ENCODE measurements at regions not wholly inside any gene's neighbourhood (a gene's known extent, or its start where the extent isn't known, plus 50 kb on each side); places are given as distances from the start of the nearest gene placed in this dataset.

- Histone ChIP-seq H3K9me3 (ENCODE audit: control insufficient read depth in 4 of 4, low read length in 3 of 4) (no peaks in the 10 kb centered on the region), H3K27me3 (ENCODE audit: control insufficient read depth in 4 of 4, insufficient read depth in 4 of 4, low read length in 3 of 4) (no peaks in the 10 kb centered on the region), H3K9ac (ENCODE audit: low read depth in 1 of 2, low read length in 2 of 2) (no peak overlapping the region), H3K27ac (ENCODE audit: low read depth in 1 of 2, low read length in 2 of 2) (no peak overlapping the region), H3K36me3 (ENCODE audit: control insufficient read depth in 4 of 4, insufficient read depth in 3 of 4, low read depth in 1 of 4, low read length in 3 of 4) (no peaks in the 10 kb centered on the region), H3K4me3 (ENCODE audit: low read depth in 1 of 3, low read length in 3 of 3) (no peak overlapping the region), H3K4me1 (ENCODE audit: control insufficient read depth in 4 of 4, insufficient read depth in 4 of 4, low read length in 3 of 4) (no peaks in the 10 kb centered on the region)
- WGBS, result 75% methylated on average over 1 of the region's 1 CpG
- DNase-seq (ENCODE audit: low spot score), result no peak
- TF ChIP-seq FOXA1 (IDR thresholded peaks at IDR 0.05) (no peak), MAX (IDR thresholded peaks at IDR 0.05) (no peak), HNF4A (conservative IDR thresholded peaks at IDR 0.05) (no peak), YY1 (IDR thresholded peaks at IDR 0.05) (no peak)
- TF ChIP-seq, protein P1, sequence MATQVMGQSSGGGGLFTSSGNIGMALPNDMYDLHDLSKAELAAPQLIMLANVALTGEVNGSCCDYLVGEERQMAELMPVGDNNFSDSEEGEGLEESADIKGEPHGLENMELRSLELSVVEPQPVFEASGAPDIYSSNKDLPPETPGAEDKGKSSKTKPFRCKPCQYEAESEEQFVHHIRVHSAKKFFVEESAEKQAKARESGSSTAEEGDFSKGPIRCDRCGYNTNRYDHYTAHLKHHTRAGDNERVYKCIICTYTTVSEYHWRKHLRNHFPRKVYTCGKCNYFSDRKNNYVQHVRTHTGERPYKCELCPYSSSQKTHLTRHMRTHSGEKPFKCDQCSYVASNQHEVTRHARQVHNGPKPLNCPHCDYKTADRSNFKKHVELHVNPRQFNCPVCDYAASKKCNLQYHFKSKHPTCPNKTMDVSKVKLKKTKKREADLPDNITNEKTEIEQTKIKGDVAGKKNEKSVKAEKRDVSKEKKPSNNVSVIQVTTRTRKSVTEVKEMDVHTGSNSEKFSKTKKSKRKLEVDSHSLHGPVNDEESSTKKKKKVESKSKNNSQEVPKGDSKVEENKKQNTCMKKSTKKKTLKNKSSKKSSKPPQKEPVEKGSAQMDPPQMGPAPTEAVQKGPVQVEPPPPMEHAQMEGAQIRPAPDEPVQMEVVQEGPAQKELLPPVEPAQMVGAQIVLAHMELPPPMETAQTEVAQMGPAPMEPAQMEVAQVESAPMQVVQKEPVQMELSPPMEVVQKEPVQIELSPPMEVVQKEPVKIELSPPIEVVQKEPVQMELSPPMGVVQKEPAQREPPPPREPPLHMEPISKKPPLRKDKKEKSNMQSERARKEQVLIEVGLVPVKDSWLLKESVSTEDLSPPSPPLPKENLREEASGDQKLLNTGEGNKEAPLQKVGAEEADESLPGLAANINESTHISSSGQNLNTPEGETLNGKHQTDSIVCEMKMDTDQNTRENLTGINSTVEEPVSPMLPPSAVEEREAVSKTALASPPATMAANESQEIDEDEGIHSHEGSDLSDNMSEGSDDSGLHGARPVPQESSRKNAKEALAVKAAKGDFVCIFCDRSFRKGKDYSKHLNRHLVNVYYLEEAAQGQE (IDR thresholded peaks at IDR 0.05), result no peak
- TF ChIP-seq, protein P2, sequence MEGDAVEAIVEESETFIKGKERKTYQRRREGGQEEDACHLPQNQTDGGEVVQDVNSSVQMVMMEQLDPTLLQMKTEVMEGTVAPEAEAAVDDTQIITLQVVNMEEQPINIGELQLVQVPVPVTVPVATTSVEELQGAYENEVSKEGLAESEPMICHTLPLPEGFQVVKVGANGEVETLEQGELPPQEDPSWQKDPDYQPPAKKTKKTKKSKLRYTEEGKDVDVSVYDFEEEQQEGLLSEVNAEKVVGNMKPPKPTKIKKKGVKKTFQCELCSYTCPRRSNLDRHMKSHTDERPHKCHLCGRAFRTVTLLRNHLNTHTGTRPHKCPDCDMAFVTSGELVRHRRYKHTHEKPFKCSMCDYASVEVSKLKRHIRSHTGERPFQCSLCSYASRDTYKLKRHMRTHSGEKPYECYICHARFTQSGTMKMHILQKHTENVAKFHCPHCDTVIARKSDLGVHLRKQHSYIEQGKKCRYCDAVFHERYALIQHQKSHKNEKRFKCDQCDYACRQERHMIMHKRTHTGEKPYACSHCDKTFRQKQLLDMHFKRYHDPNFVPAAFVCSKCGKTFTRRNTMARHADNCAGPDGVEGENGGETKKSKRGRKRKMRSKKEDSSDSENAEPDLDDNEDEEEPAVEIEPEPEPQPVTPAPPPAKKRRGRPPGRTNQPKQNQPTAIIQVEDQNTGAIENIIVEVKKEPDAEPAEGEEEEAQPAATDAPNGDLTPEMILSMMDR (IDR thresholded peaks at IDR 0.05; ENCODE audit: low read depth, low read length, missing input control), result no peak
Measured at GRCh38 chr16:60328152-60328551, 1594.0 kb upstream of the GOT2 start.

- WGBS, result 75% methylated on average over 2 of the region's 2 CpGs
- H3K36me3 ChIP-seq (ENCODE audit: control insufficient read depth in 4 of 4, insufficient read depth in 3 of 4, low read depth in 1 of 4, low read length in 3 of 4), result no peaks in the 10 kb centered on the region
- H3K4me3 ChIP-seq (ENCODE audit: low read depth in 1 of 3, low read length in 3 of 3), result no peak overlapping the region
Measured at GRCh38 chr16:60318486-60318885, 1584.4 kb upstream of the GOT2 start.

More at GRCh38 chr16:60318486-60318885, 1584.4 kb upstream of the GOT2 start:
- TF ChIP-seq NR2F2 (IDR thresholded peaks at IDR 0.05), result no peak
- TF ChIP-seq YY1 (IDR thresholded peaks at IDR 0.05), result no peak
- TF ChIP-seq ATF3 (IDR thresholded peaks at IDR 0.05), result no peak
- no peak for TF ChIP-seq JUND (IDR thresholded peaks at IDR 0.05)
- TF ChIP-seq MAX (IDR thresholded peaks at IDR 0.05), result no peak
- TF ChIP-seq EGR1 (IDR thresholded peaks at IDR 0.05; ENCODE audit: low read depth in 2 of 2), result no peak
- no peak for TF ChIP-seq TAF1 (conservative IDR thresholded peaks at IDR 0.05)
- TF ChIP-seq RXRA (IDR thresholded peaks at IDR 0.05), result no peak
- no peak for TF ChIP-seq SP1 (IDR thresholded peaks at IDR 0.05)
- TF ChIP-seq, protein P2 (IDR thresholded peaks at IDR 0.05; ENCODE audit: low read depth, low read length, missing input control), result no peak
- TF ChIP-seq FOXA1 (IDR thresholded peaks at IDR 0.05), result no peak
- TF ChIP-seq HNF4G (IDR thresholded peaks at IDR 0.05), result no peak
- TF ChIP-seq, protein P1 (IDR thresholded peaks at IDR 0.05), result no peak
- no peak for TF ChIP-seq RAD21 (IDR thresholded peaks at IDR 0.05)
- TF ChIP-seq FOXA2 (IDR thresholded peaks at IDR 0.05), result no peak
- no peak for DNase-seq (ENCODE audit: low spot score)
- no peak overlapping the region for H3K9ac ChIP-seq (ENCODE audit: low read depth in 1 of 2, low read length in 2 of 2)
- H3K9me3 ChIP-seq (ENCODE audit: control insufficient read depth in 4 of 4, low read length in 3 of 4), result no peaks in the 10 kb centered on the region
- no peaks in the 10 kb centered on the region for H3K4me1 ChIP-seq (ENCODE audit: control insufficient read depth in 4 of 4, insufficient read depth in 4 of 4, low read length in 3 of 4)
- peaks cover 0 to 4% (median 0%) of the 10 kb centered on the region in 4 donors for H3K27me3 ChIP-seq (ENCODE audit: control insufficient read depth in 4 of 4, insufficient read depth in 4 of 4, low read length in 3 of 4)
- H3K27ac ChIP-seq (ENCODE audit: low read depth in 1 of 2, low read length in 2 of 2), result no peak overlapping the region

Data from liver (tissue), 8 donors.